ENCODE measurements at regions not wholly inside any gene's neighbourhood (a gene's known extent, or its start where the extent isn't known, plus 50 kb on each side); places are given as distances from the start of the nearest gene placed in this dataset.

GRCh38 chr5:125169396-125169795, 423.0 kb upstream of the ZNF608 start:
- no peak for DNase-seq (ENCODE audit: low read depth, low spot score)

- no peak for DNase-seq (ENCODE audit: low read depth, low spot score)
Measured at GRCh38 chr5:125171641-125172040, 425.2 kb upstream of the ZNF608 start.

- DNase-seq (ENCODE audit: low read depth, low spot score): no peak
Measured at GRCh38 chr5:125175348-125176004, 429.0 kb upstream of the ZNF608 start.

- DNase-seq (ENCODE audit: low read depth, low spot score): no peak
Measured at GRCh38 chr5:125176005-125176390, 429.6 kb upstream of the ZNF608 start.

GRCh38 chr5:125177340-125177739, 430.9 kb upstream of the ZNF608 start:
- DNase-seq (ENCODE audit: low read depth, low spot score): no peak

GRCh38 chr5:125179612-125180011, 433.2 kb upstream of the ZNF608 start:
- no peak for DNase-seq (ENCODE audit: low read depth, low spot score)

- DNase-seq (ENCODE audit: low read depth, low spot score): peak; percentile 36
Measured at GRCh38 chr5:125180231-125180829, 433.9 kb upstream of the ZNF608 start.

GRCh38 chr5:125181159-125181558, 434.7 kb upstream of the ZNF608 start:
- no peak for DNase-seq (ENCODE audit: low read depth, low spot score)

GRCh38 chr5:125181955-125182354, 435.5 kb upstream of the ZNF608 start:
- DNase-seq (ENCODE audit: low read depth, low spot score): no peak

- DNase-seq (ENCODE audit: low read depth, low spot score): no peak
Measured at GRCh38 chr5:125185740-125186139, 439.3 kb upstream of the ZNF608 start.

GRCh38 chr5:125186911-125187375, 440.5 kb upstream of the ZNF608 start:
- DNase-seq (ENCODE audit: low read depth, low spot score): no peak

- DNase-seq (ENCODE audit: low read depth, low spot score): peak; percentile 32
Measured at GRCh38 chr5:125189531-125189941, 443.1 kb upstream of the ZNF608 start.

- DNase-seq (ENCODE audit: low read depth, low spot score): peak; percentile 38
Measured at GRCh38 chr5:125190232-125191087, 444.0 kb upstream of the ZNF608 start.

- DNase-seq (ENCODE audit: low read depth, low spot score): no peak
Measured at GRCh38 chr5:125194883-125195282, 448.4 kb upstream of the ZNF608 start.

GRCh38 chr5:125196481-125197111, 450.2 kb upstream of the ZNF608 start:
- peak; percentile 79 for DNase-seq (ENCODE audit: low read depth, low spot score)

- no peak for DNase-seq (ENCODE audit: low read depth, low spot score)
Measured at GRCh38 chr5:125197321-125197720, 450.9 kb upstream of the ZNF608 start.

- peak; percentile 90 for DNase-seq (ENCODE audit: low read depth, low spot score)
Measured at GRCh38 chr5:125198270-125198974, 452.0 kb upstream of the ZNF608 start.

- no peak for DNase-seq (ENCODE audit: low read depth, low spot score)
Measured at GRCh38 chr5:125199373-125199772, 452.9 kb upstream of the ZNF608 start.

GRCh38 chr5:125199968-125200865, 453.8 kb upstream of the ZNF608 start:
- peak; percentile 49 for DNase-seq (ENCODE audit: low read depth, low spot score)

GRCh38 chr5:125200866-125201373, 454.5 kb upstream of the ZNF608 start:
- DNase-seq (ENCODE audit: low read depth, low spot score): no peak
